ENCODE measurements at regions not wholly inside any gene's neighbourhood (a gene's known extent, or its start where the extent isn't known, plus 50 kb on each side); places are given as distances from the start of the nearest gene placed in this dataset.

DNA sequence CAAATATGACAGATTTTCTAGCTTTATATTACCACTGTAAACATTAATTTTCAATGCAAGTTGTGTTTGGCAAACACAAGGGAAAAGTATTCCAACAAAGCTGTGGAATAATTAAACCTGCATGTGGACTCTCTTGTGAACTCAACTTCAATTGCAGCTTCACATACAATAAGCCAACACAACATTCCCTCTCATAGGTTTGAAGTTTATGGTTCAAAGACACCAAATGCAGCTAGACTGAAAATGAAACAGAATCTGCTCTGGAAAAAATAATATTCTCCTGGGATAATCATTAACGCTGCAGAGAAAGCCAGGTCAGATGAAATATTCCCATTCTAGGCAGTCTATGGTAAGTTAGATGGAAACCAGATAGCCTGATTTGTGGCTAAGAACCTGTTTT is 105.8 kb upstream of the VIPR2 start:
- TF ChIP-seq POLR2A (IDR thresholded peaks at IDR 0.05) = no peak
- TF ChIP-seq, protein P1, sequence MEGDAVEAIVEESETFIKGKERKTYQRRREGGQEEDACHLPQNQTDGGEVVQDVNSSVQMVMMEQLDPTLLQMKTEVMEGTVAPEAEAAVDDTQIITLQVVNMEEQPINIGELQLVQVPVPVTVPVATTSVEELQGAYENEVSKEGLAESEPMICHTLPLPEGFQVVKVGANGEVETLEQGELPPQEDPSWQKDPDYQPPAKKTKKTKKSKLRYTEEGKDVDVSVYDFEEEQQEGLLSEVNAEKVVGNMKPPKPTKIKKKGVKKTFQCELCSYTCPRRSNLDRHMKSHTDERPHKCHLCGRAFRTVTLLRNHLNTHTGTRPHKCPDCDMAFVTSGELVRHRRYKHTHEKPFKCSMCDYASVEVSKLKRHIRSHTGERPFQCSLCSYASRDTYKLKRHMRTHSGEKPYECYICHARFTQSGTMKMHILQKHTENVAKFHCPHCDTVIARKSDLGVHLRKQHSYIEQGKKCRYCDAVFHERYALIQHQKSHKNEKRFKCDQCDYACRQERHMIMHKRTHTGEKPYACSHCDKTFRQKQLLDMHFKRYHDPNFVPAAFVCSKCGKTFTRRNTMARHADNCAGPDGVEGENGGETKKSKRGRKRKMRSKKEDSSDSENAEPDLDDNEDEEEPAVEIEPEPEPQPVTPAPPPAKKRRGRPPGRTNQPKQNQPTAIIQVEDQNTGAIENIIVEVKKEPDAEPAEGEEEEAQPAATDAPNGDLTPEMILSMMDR (IDR thresholded peaks at IDR 0.05) = no peak
